ENCODE measurements at regions not wholly inside any gene's neighbourhood (a gene's known extent, or its start where the extent isn't known, plus 50 kb on each side); places are given as distances from the start of the nearest gene placed in this dataset.
"Not testable (repeated sequence)": the region's sequence is repeated elsewhere in the genome, so short reads cannot be mapped to it uniquely, and the experiment has no call there.

DNA sequence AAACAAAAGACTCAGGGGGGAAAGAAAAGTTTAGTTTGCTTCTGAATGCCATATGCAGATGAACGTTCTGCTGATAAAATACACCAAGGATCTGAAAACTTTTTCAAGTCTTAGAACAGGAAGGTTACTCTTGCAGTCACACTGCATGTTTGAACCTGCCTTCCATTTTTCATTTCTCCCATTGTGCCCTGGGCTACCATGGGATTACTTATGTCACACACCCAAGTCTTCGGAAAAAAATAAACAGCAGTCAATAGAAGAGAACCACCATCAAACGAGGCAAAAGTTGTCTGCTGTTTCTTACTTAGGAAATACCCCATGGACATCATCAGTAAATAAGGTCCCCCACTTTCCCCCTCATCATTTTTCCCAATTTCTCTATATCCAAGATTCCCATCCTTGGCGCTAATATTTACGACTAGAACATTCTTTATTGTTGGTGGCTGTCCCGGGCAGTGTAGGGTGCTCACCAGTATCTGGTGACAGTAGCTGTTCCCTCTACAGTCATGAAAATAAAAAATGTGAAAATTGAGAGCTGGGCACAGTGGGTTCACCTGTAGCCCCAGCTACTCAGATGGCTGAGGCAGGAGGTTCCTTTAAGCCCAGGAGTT, 202.5 kb downstream of the BCAS1 start:
- ChIA-PET CTCF (interaction anchor here (0.5 to 1.1 kb wide), 2 partner anchors 153 to 289 kb away, joined by 3 read pairs; no protein-coding TSS in a partner anchor), POLR2A (ENCODE audit: low non-redundant PET) (interaction anchor here (0.6 kb wide), 1 partner anchor 66 kb away, joined by 3 read pairs; no protein-coding TSS in a partner anchor)
- no peak overlapping the region for H3K27ac ChIP-seq
- peak; percentile 60 for DNase-seq (ENCODE audit: low spot score)
- TF ChIP-seq, protein P1, sequence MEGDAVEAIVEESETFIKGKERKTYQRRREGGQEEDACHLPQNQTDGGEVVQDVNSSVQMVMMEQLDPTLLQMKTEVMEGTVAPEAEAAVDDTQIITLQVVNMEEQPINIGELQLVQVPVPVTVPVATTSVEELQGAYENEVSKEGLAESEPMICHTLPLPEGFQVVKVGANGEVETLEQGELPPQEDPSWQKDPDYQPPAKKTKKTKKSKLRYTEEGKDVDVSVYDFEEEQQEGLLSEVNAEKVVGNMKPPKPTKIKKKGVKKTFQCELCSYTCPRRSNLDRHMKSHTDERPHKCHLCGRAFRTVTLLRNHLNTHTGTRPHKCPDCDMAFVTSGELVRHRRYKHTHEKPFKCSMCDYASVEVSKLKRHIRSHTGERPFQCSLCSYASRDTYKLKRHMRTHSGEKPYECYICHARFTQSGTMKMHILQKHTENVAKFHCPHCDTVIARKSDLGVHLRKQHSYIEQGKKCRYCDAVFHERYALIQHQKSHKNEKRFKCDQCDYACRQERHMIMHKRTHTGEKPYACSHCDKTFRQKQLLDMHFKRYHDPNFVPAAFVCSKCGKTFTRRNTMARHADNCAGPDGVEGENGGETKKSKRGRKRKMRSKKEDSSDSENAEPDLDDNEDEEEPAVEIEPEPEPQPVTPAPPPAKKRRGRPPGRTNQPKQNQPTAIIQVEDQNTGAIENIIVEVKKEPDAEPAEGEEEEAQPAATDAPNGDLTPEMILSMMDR (conservative IDR thresholded peaks at IDR 0.05; ENCODE audit: low read depth) = no peak

DNA sequence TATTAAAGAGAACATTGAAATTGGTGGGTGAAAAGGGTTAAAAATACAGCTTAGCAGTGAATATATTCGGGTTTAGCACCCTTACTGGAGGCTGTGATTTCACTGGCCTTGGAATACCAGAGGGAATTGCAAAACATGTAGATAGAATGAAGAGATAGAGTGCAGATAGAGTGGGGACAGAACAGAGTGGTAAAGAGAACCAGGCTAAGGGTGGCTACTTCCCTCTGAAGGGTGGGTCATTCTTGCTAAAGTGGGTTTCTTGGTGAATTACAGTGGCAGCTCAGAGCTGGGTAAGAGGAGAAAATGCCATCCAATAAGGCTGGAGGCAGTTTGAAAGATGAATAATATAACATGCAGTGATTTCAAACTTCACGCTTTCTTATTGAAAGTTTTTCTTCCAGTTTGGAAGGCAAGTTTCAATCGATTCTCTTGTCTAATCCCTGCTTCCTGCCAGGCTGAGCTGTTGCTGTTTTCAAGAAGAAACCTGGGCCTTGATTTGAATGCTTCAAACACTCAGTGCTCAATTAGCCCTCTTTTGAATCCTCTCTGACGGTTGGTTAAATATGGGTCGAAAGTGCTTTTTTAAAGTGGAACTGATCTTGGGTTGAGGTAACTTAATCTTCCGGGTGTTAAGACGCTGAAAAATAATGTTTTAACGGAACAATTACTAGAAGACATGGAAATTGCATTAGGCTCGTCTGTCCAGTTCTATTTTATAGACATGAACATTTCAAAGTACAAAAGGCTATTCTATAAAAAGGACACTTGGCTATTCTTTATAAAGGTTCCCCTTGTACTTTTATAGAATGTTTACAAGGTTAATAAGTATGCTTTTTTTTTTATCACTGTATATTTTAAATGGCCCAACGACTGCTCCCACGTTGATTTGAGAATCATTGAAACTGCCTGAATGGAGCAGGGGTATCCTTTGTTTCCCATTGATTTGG, 203.3 kb downstream of the BCAS1 start:
- TF ChIP-seq, protein P1 (conservative IDR thresholded peaks at IDR 0.05; ENCODE audit: low read depth) = no peak
- no peak for DNase-seq (ENCODE audit: low spot score)
- CTCF ChIA-PET = interaction anchor here (0.6 to 1.8 kb wide), 8 partner anchors 34 to 287 kb away, joined by 3 to 11 read pairs (median 4); no protein-coding TSS in a partner anchor
- no peak overlapping the region for H3K27ac ChIP-seq
- POLR2A ChIA-PET (ENCODE audit: low non-redundant PET) = interaction anchor here (0.5 to 0.7 kb wide), 2 partner anchors 12 to 217 kb away, joined by 5 read pairs; no protein-coding TSS in a partner anchor

DNA sequence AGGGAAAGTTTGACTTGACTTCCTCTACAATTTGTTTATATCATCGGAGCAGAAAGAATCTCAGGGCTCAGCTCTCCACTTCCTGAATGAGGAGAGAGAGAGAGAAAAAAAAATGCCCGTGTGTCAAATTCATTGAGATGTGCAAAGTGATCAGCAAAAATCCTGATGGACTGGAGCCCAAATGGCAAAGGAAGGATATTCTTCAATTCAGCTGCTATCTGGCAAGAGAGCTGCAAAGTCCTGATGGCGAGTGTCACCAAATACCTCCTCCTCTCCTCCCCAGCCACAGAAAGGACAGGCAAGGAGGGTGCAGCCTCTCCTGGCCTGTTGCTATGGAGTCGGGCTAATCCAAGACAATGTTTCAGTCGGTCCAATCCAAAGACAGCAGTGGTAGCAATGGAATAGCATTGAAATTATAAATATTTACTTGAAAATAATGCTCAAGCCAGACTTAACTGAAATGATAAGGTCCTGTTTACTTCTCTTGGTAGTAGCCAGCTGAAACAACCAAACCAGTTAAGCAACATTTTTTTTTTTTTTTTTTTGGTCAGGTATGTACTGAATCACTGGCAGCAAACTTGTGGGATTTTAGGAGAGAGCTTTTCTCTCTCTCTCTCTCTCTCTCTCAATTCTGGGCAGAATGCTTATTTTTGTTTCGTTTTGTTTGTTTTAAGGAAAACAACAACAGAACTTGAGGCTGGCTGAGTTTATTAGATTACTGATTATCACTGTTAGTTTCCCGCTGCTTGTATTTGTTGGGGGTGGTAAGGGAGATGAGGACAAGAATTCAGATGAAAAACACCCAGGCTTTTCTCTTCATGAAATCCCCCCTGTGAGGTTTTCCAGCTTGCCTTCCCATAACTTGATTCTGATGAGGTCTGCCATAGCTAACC, 204.2 kb downstream of the BCAS1 start:
- peak; percentile 34 for DNase-seq (ENCODE audit: low spot score)
- TF ChIP-seq, protein P1 (conservative IDR thresholded peaks at IDR 0.05; ENCODE audit: low read depth) = no peak
- POLR2A ChIA-PET (ENCODE audit: low non-redundant PET) = interaction anchor here (0.6 to 0.7 kb wide), 2 partner anchors 11 to 25 kb away, joined by 3 to 5 read pairs; no protein-coding TSS in a partner anchor
- CTCF ChIA-PET = interaction anchor here (0.6 to 1.8 kb wide), 9 partner anchors 35 to 604 kb away, joined by 3 to 11 read pairs (median 4); no protein-coding TSS in a partner anchor
- H3K27ac ChIP-seq = peak overlapping the region; percentile 46; the same call in 1 of the 2 replicates

DNA sequence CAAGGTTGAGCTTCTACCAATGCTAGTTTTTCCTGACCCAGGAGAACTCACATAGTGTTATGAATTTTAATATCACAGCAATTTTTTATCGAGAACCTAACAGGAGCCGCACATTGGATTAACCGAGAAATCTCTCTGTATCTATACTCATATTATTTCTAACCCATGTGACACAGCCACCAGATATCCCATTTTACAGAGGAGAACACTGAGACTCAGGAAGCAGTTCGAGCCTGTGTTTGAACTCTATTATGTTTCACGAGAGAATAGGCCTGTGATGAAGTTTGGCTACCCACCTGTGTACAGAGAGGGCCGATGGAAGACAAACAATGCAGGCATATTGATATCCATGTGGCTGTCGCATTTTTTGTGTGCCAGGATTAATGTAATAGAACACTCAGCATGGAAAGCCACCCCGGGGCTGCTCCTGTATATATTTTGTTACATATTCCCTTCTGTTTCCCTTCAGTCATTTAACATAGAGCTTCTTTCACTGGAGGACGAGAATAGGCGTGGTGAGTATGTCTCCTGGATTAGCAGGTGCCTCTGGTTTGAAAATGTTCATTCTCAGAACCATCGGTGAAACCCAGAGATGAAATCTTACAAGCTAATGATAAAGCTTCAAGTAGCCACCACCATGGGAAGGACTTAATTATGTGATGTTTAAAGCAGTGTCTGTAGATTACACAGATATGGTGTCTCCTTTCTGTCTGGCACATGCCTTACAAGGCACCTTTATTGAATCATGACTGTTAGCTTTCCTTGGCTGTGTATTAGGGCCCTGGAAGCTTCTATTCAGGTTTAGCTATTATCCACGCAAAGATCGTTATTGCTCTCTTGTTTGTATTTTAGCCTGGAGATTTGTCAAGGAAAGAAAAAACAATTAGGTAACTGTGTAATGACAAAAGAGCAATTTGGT, 205.4 kb downstream of the BCAS1 start:
- CTCF ChIA-PET = interaction anchor here (0.6 to 1.8 kb wide), 4 partner anchors 50 to 603 kb away, joined by 3 to 11 read pairs (median 5); no protein-coding TSS in a partner anchor
- POLR2A ChIA-PET (ENCODE audit: low non-redundant PET); H3K27ac ChIP-seq: not testable (repeated sequence)

DNA sequence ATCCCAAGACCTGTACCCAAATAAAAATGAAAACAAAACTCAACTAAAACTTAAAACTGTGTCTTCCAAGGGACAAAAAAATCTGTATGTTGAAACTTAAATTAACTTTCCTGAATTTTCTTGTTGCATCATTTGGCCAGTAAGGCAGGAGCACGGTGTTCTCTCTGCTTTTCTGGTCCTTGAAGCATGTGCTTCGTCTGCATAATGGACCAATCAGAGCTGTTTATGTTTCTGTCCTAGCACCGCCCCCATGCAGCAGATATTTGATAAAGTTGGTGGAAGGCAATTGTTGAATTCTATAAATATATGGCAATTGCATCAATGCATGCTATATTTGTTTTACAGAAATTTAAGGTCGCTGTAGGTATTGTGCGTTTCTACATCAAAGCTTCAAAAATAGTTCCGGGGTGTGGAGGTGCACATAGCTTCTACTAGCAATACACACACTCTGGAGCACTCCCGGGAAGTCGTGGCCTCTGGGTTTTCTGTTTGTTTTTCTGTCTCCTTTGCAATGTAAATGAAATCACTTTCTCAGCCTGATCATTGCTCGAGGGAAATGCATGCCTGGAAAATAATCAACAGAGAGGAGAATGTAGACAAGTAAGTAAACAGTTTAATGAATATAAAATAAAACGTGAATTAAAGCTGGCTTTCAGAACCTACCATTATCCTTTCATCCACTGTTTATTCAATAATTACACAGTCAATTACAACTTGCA, 206.3 kb downstream of the BCAS1 start:
- POLR2A ChIA-PET (ENCODE audit: low non-redundant PET); H3K27ac ChIP-seq; DNase-seq (ENCODE audit: low spot score): not testable (repeated sequence)
- CTCF ChIA-PET = interaction anchor here (0.7 kb wide), 1 partner anchor 59 kb away, joined by 3 read pairs; no protein-coding TSS in a partner anchor

More for the DNA sequence above, 205.4 kb downstream of the BCAS1 start:
- not testable (repeated sequence) for DNase-seq (ENCODE audit: low spot score)

DNA sequence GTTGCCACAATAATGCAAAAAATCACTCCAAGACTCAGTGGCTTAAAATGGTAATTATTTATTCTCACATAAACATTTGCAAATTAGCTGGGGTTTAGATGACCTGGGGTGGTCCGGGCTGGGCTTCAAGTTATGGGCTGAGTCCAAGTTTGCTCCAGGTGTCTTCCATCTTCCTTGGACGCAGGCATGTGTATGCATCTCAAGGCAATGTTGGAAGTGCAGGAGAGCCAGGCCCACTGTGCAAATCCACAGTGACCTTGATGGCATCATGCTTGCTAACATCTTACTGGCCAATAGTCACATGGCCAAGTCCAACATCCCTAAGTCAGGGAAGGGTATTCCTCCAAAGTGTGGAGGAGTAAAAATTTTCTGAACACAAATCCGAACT, 206.9 kb downstream of the BCAS1 start:
- H3K27ac ChIP-seq; DNase-seq (ENCODE audit: low spot score); CTCF ChIA-PET; POLR2A ChIA-PET (ENCODE audit: low non-redundant PET): not testable (repeated sequence)

DNA sequence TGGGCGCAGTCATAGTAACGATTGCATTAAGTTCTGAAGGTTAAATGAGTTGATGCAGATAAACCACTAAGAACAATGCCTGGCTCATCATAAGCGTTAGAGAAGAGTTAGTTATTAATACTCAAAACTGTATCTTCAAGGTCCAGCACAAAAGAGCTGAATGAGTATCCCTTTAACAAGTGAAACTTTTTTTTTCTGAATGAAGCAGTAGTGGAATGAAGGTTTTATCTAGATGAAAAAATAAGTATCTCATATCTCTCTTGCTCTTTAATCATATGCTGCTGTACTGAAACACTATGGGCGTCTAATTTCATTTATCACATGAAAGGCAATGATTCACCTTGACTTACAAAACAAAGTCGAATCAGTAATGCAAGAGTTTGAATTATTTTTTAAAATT, 207.4 kb downstream of the BCAS1 start:
- CTCF ChIA-PET; H3K27ac ChIP-seq; DNase-seq (ENCODE audit: low spot score); POLR2A ChIA-PET (ENCODE audit: low non-redundant PET): not testable (repeated sequence)

DNA sequence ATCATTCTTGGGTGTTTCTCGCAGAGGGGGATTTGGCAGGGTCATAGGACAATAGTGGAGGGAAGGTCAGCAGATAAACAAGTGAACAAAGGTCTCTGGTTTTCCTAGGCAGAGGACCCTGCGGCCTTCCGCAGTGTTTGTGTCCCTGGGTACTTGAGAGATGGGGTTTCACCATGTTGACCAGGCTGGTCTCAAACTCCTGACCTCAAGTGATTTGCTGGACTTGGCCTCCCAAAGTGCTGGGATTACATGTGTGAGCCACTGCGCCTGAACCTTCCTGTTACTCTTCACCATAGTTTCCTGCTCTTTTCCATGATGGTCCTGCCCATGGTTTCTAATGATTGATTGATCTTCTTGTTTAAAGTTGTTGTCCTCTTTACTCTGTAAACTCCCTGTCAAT, 207.9 kb downstream of the BCAS1 start:
- POLR2A ChIA-PET (ENCODE audit: low non-redundant PET); H3K27ac ChIP-seq; DNase-seq (ENCODE audit: low spot score): not testable (repeated sequence)
- CTCF ChIA-PET = interaction anchor here (0.6 kb wide), 1 partner anchor 57 kb away, joined by 3 read pairs; no protein-coding TSS in a partner anchor

DNA sequence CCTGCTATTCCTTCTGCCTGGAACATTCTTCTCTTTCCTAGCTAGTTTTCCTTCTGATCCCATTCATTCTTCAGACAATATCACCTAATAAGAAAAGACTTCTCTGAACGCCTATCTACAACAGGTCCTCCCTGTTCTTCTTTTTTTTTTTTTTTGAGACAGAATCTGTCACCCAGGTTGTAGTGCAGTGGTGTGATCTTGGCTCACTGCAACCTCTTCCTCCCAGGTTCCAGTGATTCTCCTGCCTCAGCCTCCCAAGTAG, 208.3 kb downstream of the BCAS1 start:
- not testable (repeated sequence) for DNase-seq (ENCODE audit: low spot score); H3K27ac ChIP-seq
- ChIA-PET POLR2A (ENCODE audit: low non-redundant PET) (interaction anchor here (0.6 kb wide), 1 partner anchor 39 kb away, joined by 3 read pairs; no protein-coding TSS in a partner anchor), CTCF (interaction anchor here (0.6 to 0.7 kb wide), 2 partner anchors 25 to 57 kb away, joined by 3 to 5 read pairs; no protein-coding TSS in a partner anchor)

All from RWPE1 (cell line).